ENCODE measurements at regions not wholly inside any gene's neighbourhood (a gene's known extent, or its start where the extent isn't known, plus 50 kb on each side); places are given as distances from the start of the nearest gene placed in this dataset.

- TF ChIP-seq CTCF (IDR thresholded peaks at IDR 0.05) (no peak), POLR2A (IDR thresholded peaks at IDR 0.05) (no peak)
These were observed 324.7 kb upstream of the NPVF start for GRCh38 chr7:25552998-25553397.
